B cell (primary cell): ENCODE measurements at regions not wholly inside any gene's neighbourhood (a gene's known extent, or its start where the extent isn't known, plus 50 kb on each side); places are given as distances from the start of the nearest gene placed in this dataset.

ENCODE experiments used
- EZH2 ChIP-seq: IDR thresholded peaks from 2 replicates; pipeline ENCODE4 v1.6.1; 2012; ENCODE audit warnings: borderline replicate concordance, low read depth, mild to moderate bottlenecking, moderate library complexity, low read length; ENCODE audit not compliant: insufficient read depth, poor library complexity, severe bottlenecking
- TF ChIP-seq, protein P1 (sequence below): fragments of 200-600 bp; IDR thresholded peaks from one replicate; pipeline ENCODE4 v1.8.0; 2022; ENCODE audit warnings: antibody characterized with exemption, mild to moderate bottlenecking

DNA sequence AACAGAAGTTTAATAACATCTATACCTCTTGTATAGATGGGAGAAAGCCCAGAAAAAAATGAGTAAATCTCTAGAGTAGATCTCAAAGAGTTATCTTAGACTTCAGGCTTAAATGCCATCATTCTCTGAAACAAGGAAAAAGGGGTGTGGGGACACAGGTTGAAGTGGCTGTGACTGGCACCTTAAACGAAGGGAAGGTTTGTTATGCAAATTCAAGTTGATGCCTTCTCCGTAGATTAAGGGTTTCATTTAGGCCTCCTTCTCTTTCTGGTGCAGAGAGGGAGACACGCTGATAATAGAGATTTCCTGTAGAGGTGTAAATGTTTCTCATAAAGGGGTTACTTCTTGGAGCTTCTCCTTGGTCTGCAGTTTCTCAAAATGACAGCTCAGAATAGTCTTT, 252.1 kb downstream of the CD83 start:
- TF ChIP-seq, protein P1, sequence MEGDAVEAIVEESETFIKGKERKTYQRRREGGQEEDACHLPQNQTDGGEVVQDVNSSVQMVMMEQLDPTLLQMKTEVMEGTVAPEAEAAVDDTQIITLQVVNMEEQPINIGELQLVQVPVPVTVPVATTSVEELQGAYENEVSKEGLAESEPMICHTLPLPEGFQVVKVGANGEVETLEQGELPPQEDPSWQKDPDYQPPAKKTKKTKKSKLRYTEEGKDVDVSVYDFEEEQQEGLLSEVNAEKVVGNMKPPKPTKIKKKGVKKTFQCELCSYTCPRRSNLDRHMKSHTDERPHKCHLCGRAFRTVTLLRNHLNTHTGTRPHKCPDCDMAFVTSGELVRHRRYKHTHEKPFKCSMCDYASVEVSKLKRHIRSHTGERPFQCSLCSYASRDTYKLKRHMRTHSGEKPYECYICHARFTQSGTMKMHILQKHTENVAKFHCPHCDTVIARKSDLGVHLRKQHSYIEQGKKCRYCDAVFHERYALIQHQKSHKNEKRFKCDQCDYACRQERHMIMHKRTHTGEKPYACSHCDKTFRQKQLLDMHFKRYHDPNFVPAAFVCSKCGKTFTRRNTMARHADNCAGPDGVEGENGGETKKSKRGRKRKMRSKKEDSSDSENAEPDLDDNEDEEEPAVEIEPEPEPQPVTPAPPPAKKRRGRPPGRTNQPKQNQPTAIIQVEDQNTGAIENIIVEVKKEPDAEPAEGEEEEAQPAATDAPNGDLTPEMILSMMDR, result no peak
- no peak for TF ChIP-seq EZH2
